Thyroid gland (tissue), 4 donors: ENCODE measurements at regions not wholly inside any gene's neighbourhood (a gene's known extent, or its start where the extent isn't known, plus 50 kb on each side); places are given as distances from the start of the nearest gene placed in this dataset.

Experiments
- DNase-seq, 2 donors: peaks; one replicate each; pipeline ENCODE4 v3.0.0-alpha.2; 2019
- H3K27ac ChIP-seq, 3 donors: fragments of 200-600 bp; sonication (generic); 1 replicate in 2 of 3; 2 replicates in 1 of 3; pipeline ENCODE4 v1.5.1; 2016 to 2019; ENCODE audit warnings: mild to moderate bottlenecking in 1 of 3, moderate library complexity in 1 of 3
- H3K27me3 ChIP-seq: fragments of 200-600 bp; sonication (generic); one replicate; pipeline ENCODE4 v1.5.1; 2019
- H3K36me3 ChIP-seq, 2 donors: fragments of 200-600 bp; sonication (generic); one replicate each; pipeline ENCODE4 v1.5.1; 2016 to 2019
- H3K4me1 ChIP-seq, 2 donors: fragments of 200-600 bp; sonication (generic); one replicate each; pipeline ENCODE4 v1.5.1; 2017 to 2019
- H3K4me3 ChIP-seq, 3 donors: fragments of 200-600 bp; sonication (generic); replicated peaks in 1 of 3; 1 replicate in 2 of 3; 2 replicates in 1 of 3; pipeline ENCODE4 v1.5.1; 2016; ENCODE audit warnings: mild to moderate bottlenecking in 1 of 3
- H3K9me3 ChIP-seq: fragments of 200-600 bp; sonication (generic); one replicate; pipeline ENCODE4 v1.5.1; 2017
- CTCF ChIP-seq, 6 experiments: fragments of 200-600 bp in 3 of 6; fragments of 450-650 bp in 3 of 6; sonication (generic) in 3 of 6; IDR thresholded peaks; one replicate each; pipeline ENCODE4 v1.5.1; 2016 to 2019; ENCODE audit warnings: antibody characterized with exemption in 6 of 6, mild to moderate bottlenecking in 2 of 6, inconsistent platforms in 1 of 6, moderate library complexity in 1 of 6
- POLR2A ChIP-seq, 2 donors: fragments of 450-650 bp; IDR thresholded peaks; one replicate each; pipeline ENCODE4 v1.6.1; 2017; ENCODE audit warnings: antibody characterized with exemption in 2 of 2, mild to moderate bottlenecking in 2 of 2, moderate library complexity in 1 of 2
- WGBS, 2 donors: methylation state at CpG; one replicate each; pipeline ENCODE4 v1.1.5; 2017; 5-methylcytosine and 5-hydroxymethylcytosine counted together
- intact Hi-C: fragments of 100-400 bp; cut with DNase I; formaldehyde crosslinking; loops from one replicate; pipeline ENCODE4 v1.15.1; 2023

- Histone ChIP-seq H3K4me3 (no peak overlapping the region), H3K27ac (no peak overlapping the region), H3K9me3 (no peaks in the 10 kb centered on the region), H3K36me3 (no peaks in the 10 kb centered on the region), H3K4me1 (no peaks in the 10 kb centered on the region), H3K27me3 (no peaks in the 10 kb centered on the region)
- no peak for DNase-seq
- no peak for TF ChIP-seq POLR2A (IDR thresholded peaks at IDR 0.05)
- TF ChIP-seq CTCF (IDR thresholded peaks at IDR 0.05) = no peak
- 67 to 74% methylated on average over 8 of the region's 8 CpGs for WGBS, 2 donors
- intact Hi-C loops = no loop called here
Observed at GRCh38 chr20:4555188-4555890, 130.9 kb upstream of the PRNP start.

- H3K4me3 ChIP-seq = no peak overlapping the region
- TF ChIP-seq CTCF (IDR thresholded peaks at IDR 0.05) (no peak), POLR2A (IDR thresholded peaks at IDR 0.05) (no peak)
- DNase-seq = no peak
- no peak overlapping the region for H3K27ac ChIP-seq
- WGBS, 2 donors = 71 to 75% methylated on average over 6 of the region's 6 CpGs
- no peaks in the 10 kb centered on the region for H3K9me3 ChIP-seq
- no peaks in the 10 kb centered on the region for H3K4me1 ChIP-seq
- H3K27me3 ChIP-seq = no peaks in the 10 kb centered on the region
- intact Hi-C loops = no loop called here
- H3K36me3 ChIP-seq = no peaks in the 10 kb centered on the region
Observed at GRCh38 chr20:4554346-4554745, 131.9 kb upstream of the PRNP start.

DNA sequence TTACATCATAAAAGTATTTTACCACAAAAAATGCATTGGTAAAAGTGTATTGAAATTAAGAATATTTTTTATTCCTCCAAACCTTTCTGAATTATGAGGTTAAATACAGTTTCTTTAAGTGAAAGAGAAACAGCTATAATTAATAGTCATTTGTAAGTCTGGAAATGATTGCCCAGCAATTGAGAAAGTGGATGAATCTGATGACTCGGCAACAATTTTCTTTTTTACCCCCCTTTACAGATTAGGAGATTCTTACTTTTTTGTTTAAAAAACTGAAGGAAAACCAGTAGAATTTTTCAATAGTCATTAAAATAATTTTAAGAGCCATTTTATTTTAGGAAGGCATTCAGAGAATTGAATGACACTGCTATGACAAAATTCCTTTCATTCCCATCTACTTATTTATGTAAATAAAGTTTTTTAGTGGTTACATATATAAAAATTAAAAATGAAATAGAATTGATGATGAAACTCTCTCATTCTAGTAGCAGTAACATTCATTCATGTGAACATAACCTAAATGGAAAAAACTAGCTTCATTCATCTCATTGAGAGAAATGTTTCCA is 134.1 kb upstream of the PRNP start:
- intact Hi-C loops = no loop called here
- no peak overlapping the region for H3K27ac ChIP-seq
- no peak for DNase-seq
- TF ChIP-seq CTCF (IDR thresholded peaks at IDR 0.05) (no peak), POLR2A (IDR thresholded peaks at IDR 0.05) (no peak)
- H3K36me3 ChIP-seq = no peaks in the 10 kb centered on the region
- H3K4me3 ChIP-seq = no peak overlapping the region
- H3K27me3 ChIP-seq = no peaks in the 10 kb centered on the region
- no peaks in the 10 kb centered on the region for H3K9me3 ChIP-seq
- H3K4me1 ChIP-seq = no peaks in the 10 kb centered on the region
- WGBS, 2 donors = 85 to 86% methylated on average over 1 of the region's 1 CpG

DNA sequence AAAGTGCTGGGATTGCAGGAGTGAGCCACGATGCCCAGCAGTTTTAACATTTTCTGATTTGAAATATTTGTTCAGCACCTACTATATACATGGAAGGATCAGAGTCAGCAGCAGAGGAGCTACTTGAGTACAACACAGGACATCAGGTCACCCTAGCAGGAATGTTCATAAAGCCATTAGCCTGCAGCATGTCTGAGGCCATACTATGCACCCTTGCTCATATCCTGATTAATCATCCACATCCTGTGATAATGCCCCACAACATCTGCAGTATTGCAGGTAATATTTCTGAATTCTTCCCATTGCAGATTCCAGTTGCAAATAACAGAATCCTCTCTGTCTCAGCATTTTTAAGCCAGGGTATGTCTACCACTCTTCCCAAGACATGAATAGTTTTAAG is 135.5 kb upstream of the PRNP start:
- no peak for TF ChIP-seq CTCF (IDR thresholded peaks at IDR 0.05)
- TF ChIP-seq POLR2A (IDR thresholded peaks at IDR 0.05) = no peak
- H3K27ac ChIP-seq = no peak overlapping the region
- H3K36me3 ChIP-seq = no peaks in the 10 kb centered on the region
- H3K4me1 ChIP-seq = no peaks in the 10 kb centered on the region
- 78 to 90% methylated on average over 1 of the region's 1 CpG for WGBS, 2 donors
- no peaks in the 10 kb centered on the region for H3K27me3 ChIP-seq
- no peak overlapping the region for H3K4me3 ChIP-seq
- DNase-seq = no peak
- H3K9me3 ChIP-seq = no peaks in the 10 kb centered on the region
- intact Hi-C loops = no loop called here

DNA sequence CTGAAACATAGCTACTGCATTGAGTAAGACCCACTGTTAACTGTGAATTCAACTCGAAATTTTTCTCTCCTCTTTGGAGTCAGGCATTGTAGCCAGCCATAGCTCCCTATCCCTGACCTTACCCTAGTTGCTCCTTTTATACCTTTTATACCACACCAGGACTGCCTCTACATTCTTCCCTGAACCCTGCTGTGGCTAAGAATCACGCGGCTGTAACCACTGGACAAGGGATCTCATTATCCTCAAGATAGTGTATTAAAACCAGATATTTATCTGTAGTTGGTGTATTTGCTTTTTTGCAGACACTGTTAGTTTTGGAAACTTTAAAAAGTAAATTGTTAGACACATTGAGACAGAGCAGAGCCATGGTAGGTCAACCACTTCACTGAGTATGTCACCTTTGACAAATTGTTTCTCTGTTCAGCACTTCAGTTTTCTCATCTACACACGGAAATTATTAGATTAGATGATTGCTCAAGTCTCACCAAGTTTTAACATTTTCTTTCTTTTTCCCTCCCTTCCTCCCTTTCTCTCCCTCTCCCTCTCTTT is 136.5 kb upstream of the PRNP start:
- no peaks in the 10 kb centered on the region for H3K9me3 ChIP-seq
- no peaks in the 10 kb centered on the region for H3K36me3 ChIP-seq
- H3K27me3 ChIP-seq = no peaks in the 10 kb centered on the region
- DNase-seq = no peak
- H3K27ac ChIP-seq = no peak overlapping the region
- intact Hi-C loops = no loop called here
- TF ChIP-seq CTCF (IDR thresholded peaks at IDR 0.05) (no peak), POLR2A (IDR thresholded peaks at IDR 0.05) (no peak)
- no peak overlapping the region for H3K4me3 ChIP-seq
- no peaks in the 10 kb centered on the region for H3K4me1 ChIP-seq
- 67 to 68% methylated on average over 4 of the region's 4 CpGs for WGBS, 2 donors
